GM12878 (cell line): ENCODE measurements at regions not wholly inside any gene's neighbourhood (a gene's known extent, or its start where the extent isn't known, plus 50 kb on each side); places are given as distances from the start of the nearest gene placed in this dataset.

ENCODE experiments used
- CHD1 ChIP-seq: IDR thresholded peaks from 2 replicates; pipeline ENCODE4 v1.6.1; 2012; ENCODE audit warnings: low read depth, low read length, improper control_type of control experiment
- EP300 ChIP-seq, 2 experiments: fragments of 150-350 bp in 1 of 2; IDR thresholded peaks; 2 replicates each; pipeline ENCODE4 v1.6.1; 2011 to 2012; ENCODE audit warnings: low read depth in 2 of 2, low read length in 2 of 2, borderline replicate concordance in 1 of 2, improper control_type of control experiment in 1 of 2, inconsistent platforms in 1 of 2; ENCODE audit not compliant: control insufficient read depth in 1 of 2
- NR2C2 ChIP-seq: IDR thresholded peaks from 2 replicates; pipeline ENCODE4 v1.6.1; 2011; ENCODE audit warnings: borderline replicate concordance, low read depth; ENCODE audit not compliant: control insufficient read depth, insufficient read length
- SRF ChIP-seq, 2 experiments: IDR thresholded peaks; 2 replicates each; pipeline ENCODE4 v1.6.1; 2011; ENCODE audit warnings: low read depth in 2 of 2, low read length in 2 of 2, mild to moderate bottlenecking in 1 of 2, moderate library complexity in 1 of 2
- STAT1 ChIP-seq: fragments of 450-650 bp; conservative IDR thresholded peaks from 2 replicates; pipeline ENCODE4 v1.6.1; 2014; ENCODE audit warnings: antibody characterized with exemption, mild to moderate bottlenecking
- TAF1 ChIP-seq: IDR thresholded peaks from 2 replicates; pipeline ENCODE4 v1.6.1; 2011; ENCODE audit warnings: mild to moderate bottlenecking, low read depth, low read length, borderline replicate concordance
- USF2 ChIP-seq: IDR thresholded peaks from 2 replicates; pipeline ENCODE4 v1.6.1; 2011; ENCODE audit warnings: low read depth, low read length, improper control_type of control experiment, borderline replicate concordance
- TF ChIP-seq, protein P1 (sequence below), 3 experiments: IDR thresholded peaks in 2 of 3; conservative IDR thresholded peaks in 1 of 3; 2 replicates each; pipeline ENCODE4 v1.5.1; 2011; ENCODE audit warnings: low read depth in 3 of 3, low read length in 3 of 3, mild to moderate bottlenecking in 3 of 3, control low read depth in 2 of 3, moderate library complexity in 2 of 3, inconsistent platforms in 1 of 3, mixed read lengths in 1 of 3; ENCODE audit not compliant: control insufficient read depth in 2 of 3, insufficient read depth in 1 of 3; ENCODE audit errors: extremely low read depth in 1 of 3

- TF ChIP-seq EP300 (IDR thresholded peaks at IDR 0.05; ENCODE audit: borderline replicate concordance in 1 of 2, control insufficient read depth in 1 of 2, low read depth in 2 of 2, low read length in 2 of 2) (no peak), CHD1 (no peak), STAT1 (no peak), TAF1 (no peak), USF2 (no peak), NR2C2 (no peak), SRF (IDR thresholded peaks at IDR 0.05; ENCODE audit: low read depth in 2 of 2, low read length in 2 of 2) (no peak)
- TF ChIP-seq, protein P1, sequence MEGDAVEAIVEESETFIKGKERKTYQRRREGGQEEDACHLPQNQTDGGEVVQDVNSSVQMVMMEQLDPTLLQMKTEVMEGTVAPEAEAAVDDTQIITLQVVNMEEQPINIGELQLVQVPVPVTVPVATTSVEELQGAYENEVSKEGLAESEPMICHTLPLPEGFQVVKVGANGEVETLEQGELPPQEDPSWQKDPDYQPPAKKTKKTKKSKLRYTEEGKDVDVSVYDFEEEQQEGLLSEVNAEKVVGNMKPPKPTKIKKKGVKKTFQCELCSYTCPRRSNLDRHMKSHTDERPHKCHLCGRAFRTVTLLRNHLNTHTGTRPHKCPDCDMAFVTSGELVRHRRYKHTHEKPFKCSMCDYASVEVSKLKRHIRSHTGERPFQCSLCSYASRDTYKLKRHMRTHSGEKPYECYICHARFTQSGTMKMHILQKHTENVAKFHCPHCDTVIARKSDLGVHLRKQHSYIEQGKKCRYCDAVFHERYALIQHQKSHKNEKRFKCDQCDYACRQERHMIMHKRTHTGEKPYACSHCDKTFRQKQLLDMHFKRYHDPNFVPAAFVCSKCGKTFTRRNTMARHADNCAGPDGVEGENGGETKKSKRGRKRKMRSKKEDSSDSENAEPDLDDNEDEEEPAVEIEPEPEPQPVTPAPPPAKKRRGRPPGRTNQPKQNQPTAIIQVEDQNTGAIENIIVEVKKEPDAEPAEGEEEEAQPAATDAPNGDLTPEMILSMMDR (IDR thresholded peaks at IDR 0.05 in 2 of 3, conservative IDR thresholded peaks at IDR 0.05 in 1 of 3; ENCODE audit: control insufficient read depth in 2 of 3, extremely low read depth in 1 of 3, insufficient read depth in 1 of 3, low read depth in 3 of 3, low read length in 3 of 3): no peak
These were observed 156.9 kb upstream of the C1orf174 start for GRCh38 chr1:4056989-4057388.
